HG03175 (cell line): ENCODE measurements at regions not wholly inside any gene's neighbourhood (a gene's known extent, or its start where the extent isn't known, plus 50 kb on each side); places are given as distances from the start of the nearest gene placed in this dataset.

Source experiments
- ATAC-seq: cut with Tn5 transposase; IDR thresholded peaks from one replicate; pipeline ENCODE4 v1.9.1; 2021; ENCODE audit warnings: mild to moderate bottlenecking, moderate library complexity; ENCODE audit not compliant: unreplicated experiment

DNA sequence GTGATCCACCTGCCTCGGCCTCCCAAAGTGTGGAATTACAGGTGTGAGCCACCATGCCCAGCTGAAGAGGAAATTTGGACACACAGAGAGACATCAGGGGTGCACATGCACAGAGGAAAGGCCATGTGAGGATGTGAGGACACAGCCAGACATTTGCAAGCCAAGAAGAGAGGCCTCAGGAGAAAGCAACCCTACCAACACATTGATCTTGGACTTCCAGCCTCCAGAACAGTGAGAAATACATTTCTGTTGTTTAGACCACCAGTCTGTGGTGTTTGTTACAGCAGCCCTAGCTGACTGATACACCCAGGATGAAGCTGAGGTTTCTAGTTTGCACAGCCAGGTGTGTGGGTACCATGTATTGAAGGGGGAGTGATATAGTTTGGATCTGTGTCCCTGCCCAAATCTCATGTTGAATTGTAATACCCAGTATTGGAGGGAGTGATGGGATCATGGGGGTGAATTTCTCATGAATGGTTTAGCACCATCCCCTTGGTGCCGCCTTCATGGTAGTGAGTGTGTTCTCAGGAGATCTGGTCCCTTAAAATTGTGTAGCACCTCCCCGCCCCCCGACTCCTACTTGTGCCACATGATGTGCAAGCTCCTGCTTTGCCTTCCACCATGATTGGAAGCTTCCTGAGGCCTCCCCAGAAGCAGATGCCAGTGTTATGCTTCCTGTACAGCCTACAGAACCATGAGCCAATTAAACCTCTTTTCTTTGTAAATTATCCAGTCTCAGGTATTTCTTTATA, 64.7 kb upstream of the DUSP5 start:
- no peak for ATAC-seq

DNA sequence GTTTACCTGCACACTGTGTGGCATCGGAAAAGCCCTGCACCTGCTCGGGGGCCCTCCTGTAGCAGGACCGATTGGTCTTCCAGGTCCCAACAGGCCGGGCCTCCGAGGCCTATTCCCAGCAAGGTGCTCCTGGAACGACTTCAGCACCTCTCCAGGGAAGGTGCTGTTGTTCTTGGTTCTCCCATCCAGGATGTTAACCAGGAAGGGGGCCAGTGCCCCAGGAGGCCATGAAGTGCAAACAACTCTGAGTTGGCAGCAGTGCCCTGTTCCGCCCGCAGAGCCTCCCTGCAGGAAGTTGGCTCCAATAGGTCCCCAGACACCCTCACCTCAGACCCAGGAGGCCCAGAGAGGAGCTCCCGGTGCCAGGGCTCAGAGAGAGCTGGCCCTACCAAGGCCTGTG, 64.0 kb upstream of the DUSP5 start:
- ATAC-seq: no peak

DNA sequence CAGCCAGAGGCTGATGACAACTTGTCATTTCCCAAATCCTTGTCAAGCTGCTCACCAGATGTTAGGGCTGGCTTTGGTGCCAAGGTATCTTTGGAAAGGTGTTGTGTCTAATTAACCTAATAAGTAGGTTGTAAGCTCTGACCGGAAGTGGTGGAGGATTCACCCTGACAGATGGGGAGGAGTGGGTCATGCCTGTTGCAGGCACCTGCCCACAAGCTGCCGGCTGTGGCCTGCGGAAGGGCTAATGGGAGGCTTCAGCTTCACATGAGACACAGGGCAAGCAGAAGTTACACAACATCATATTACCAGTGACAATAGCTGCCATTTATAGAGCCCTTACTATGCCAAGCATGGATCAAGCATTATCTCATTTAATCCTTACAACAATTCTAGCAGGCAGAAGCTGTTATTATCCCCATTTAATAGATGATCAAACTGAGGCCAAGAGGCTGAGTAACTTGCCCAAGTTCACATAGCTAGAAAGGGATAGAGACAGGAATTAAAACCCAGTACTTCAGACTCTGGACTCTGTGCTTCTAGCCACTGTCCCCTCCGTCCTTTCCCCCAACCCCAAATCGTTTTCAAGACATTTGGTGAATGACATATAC, 63.1 kb upstream of the DUSP5 start:
- ATAC-seq: no peak

DNA sequence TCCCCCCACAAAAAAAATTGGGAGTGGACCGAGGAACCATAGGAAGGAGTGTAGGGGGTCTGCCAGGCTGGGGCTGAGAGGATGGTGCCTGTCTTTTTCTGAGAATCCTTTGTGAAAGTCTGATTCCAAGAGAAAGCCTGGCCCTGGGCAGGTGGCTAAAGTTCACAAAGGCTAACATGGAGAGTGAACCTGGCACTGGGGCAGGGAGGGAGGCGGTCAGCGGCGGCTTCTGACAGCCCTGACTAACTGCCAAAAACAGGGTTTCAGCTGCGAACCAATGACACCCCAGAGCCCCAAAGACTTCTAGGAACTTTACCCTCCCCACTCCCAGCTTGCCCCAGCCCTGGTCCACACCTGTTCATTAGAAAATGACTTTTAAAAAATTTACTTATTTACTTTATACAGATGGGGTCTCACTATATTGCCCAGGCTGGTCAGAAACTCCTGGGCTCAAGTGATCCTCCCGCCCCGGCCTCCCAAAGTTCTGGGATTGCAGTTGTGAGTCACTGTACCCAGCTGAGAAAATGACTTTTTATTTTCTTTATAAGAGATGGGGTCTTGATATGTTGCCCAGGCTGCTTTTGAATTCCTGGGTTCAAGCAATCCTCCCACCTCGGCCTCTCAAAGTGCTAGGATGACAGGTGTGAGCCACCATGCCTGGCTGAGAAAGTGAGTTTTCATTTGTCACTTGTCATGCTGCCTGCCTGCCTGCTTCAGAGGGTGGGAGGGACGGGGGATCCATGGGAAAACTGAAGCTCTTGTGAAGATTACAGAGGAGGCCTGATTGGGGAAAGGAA, 61.0 kb upstream of the DUSP5 start:
- ATAC-seq: no peak

DNA sequence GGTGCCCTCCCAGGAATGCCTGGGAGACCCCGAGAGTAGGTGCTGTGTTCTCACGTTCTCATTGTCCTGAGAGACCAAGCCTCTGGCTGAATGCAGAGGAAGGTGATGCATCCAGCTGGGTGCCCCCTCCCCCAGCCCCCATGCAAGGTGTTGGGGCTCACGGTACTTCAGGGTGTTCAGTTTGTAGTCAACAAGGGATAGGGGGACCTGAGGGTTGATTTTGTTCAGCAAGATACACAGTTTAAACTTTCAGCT, 60.4 kb upstream of the DUSP5 start:
- ATAC-seq: no peak

DNA sequence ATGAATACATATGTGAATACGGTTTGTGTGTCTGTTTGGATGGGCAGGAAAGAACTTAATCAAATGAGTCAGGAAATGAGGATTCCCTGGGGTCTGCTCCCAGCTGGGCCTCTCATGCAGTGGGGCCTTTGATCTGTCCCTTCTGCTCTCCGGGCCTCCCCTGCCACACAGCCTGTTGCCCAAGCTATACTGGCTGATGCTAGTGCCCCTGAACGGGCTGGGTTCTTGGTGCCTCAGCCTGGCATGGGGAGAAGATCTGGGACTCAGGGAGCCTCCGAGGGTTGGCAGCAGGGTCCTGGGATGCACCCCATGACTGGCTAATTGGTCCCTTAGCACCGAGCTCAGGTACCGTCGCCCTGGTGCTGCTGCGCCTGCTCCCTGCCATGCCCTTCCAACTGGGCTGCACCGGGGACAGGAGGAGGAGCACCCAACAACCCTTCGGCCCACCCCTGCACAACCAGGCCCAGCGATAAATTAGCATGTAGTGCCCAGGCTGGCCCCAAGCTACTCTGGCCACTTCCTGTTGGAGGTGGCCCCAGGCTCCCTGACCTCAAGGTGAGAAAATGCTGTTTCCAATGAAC, 59.9 kb upstream of the DUSP5 start:
- no peak for ATAC-seq

DNA sequence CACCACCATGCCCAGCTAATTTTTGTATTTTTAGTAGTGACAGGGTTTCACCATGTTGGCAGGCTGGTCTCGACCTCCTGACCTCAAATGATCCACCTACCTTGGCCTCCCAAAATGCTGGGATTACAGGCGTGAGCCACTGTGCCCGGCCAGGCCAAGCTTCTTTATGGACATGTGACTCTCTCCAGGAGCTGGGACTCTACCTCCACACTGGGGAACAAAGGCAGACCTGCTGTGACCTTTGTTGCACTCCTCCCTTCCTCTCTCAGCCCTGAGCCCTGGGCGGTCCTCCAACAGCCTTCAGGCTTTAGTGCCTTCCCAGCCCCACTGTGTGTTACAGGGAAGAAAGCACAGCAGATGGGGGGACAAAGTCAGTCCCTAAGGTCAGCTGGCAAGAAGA, 55.0 kb upstream of the DUSP5 start:
- ATAC-seq: no peak

DNA sequence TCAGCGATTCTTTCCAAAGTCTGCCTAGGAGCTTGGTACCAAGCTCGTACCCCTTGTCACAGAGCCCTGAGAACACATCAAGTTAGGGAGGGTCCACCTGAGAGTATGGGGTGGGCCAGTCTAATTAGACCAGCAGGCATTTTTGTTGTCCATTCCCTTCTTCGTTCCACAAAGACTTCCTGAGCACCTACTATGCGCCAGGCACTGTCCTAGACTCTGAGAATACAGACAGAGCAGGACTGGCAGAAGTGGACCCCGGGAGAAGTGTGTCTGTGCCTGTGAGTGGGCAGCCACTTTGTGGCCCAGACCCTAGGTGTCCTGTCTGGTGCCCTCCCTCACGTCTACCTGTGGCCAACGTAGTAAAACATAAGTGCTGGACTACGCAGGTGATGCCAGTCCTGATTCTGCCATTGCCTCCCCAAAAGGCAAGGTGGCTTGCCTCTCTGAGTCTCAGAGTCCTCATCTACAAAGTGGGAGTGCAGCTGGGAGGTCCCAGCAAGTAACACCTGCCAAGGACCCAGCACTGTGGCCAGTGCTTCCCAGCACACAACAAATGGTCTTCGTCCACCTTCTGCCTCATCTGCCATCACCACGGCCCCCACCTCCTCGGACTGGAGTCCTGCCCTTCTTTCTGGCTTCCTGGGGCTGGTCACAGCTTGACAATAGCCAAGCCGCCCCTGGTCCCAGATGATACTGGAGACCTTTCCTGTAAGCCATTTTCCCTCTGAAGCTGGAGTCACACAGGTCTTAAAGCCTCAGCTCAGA, 54.3 kb upstream of the DUSP5 start:
- no peak for ATAC-seq

DNA sequence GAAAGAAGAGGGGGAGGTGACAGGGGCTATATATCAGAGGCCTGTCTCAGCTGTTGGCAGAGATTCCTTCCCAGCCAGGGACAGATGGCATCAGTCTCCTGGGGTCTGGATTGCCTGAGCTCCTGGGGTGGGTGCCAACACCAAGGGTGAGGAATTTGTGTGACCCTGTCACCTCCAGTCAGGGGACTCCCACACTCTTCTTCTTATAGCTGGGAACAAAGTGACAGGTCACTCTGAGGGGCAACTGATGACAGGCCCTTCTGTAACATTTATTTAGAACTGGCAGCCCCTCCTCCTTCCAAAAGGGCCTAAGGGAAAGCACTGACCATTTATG, 53.7 kb upstream of the DUSP5 start:
- ATAC-seq: no peak

DNA sequence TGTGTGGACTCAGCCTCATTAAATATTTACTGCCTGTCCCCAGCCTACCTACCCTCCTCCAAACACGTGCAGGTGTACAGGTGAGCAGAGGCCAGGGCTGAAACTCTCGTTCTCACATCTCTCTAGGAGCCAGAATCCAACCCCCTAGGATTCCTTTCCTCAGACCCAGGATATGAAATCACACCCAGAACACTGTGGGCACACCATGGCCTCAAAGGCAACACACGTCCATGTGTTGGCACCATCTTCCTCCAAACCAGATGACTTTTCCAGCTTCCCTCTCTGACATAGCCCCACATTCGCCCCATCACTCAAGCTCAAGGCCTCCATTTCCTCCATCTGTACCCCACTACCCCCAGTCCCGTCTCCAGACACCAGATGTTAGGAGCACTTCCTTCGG, 51.8 kb upstream of the DUSP5 start:
- ATAC-seq: no peak

DNA sequence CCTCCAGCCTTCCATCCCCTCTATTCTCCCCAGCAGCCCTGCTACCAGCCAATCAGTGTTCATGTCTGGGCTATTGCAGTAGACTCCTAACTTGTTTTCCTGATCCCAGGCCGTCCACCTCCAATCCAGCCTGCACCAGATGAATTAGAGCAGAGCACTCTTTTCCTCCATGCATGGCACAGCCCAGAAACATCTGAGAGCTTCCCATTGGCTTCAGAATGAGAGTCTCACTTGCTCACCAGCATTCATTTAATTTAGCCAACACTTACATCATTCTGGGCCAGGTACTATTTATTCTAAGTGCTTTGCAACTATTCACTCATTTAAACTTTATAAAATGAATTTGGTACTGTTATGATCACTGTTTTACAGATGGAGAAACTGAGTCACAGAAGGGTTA, 51.4 kb upstream of the DUSP5 start:
- no peak for ATAC-seq

DNA sequence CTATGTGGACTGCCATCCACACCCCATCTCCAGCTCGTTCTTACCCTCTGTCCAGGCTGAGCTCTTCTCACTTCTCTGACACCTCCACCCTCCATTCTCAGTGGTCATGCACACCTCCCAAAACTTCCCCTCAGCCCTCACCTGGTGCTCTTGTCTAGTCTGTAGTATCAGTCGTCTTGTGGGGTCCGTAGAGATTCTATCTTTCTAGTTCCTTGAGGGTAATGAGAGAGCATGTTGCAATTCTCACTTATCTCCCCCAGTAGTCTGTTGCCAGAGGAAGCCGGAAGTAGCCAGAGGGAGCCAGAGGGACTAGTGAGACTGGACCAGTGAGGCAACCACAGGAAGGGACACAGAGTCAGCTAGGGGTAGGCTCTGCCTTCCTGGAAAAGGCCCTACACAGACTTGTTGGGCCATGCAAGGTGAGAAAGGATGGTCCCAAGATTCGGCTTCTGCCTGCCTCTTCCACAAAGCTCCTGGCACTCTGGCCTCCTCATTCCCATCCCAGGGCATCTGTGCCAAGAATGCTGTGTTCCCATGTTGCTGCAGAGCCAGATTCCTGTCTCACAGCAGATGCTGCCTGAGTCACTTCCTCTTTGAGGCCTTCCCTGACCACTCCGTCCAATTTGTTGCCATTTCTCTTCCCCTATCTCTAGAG, 50.6 kb upstream of the DUSP5 start:
- no peak for ATAC-seq

DNA sequence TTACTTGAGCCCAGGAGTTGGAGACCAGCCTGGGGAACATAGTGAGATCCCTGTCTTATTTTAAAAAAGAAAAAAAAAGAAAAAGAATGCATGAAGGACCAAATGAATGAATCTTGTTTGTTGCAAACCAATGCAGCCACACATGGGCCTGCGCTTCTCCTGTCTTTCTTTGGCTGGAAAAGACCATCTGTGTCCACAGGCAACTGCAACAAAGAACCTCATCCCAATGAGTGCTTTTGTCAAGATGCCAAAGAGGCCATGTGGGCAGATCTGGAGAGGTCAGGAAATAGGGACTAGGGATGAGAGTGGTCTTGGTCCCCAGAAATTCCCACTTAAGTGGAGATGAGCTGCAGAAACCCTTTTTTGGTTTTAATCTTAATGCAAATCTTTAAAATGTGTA, 49.8 kb upstream of the DUSP5 start:
- ATAC-seq: no peak
